ENCODE measurements at regions not wholly inside any gene's neighbourhood (a gene's known extent, or its start where the extent isn't known, plus 50 kb on each side); places are given as distances from the start of the nearest gene placed in this dataset.

GRCh38 chr2:57726294-57726693, 320.3 kb upstream of the VRK2 start:
- H4K91ac ChIP-seq (ENCODE audit: low read depth, low read length), result no peak overlapping the region
- no peaks in the 10 kb centered on the region for H3K9me3 ChIP-seq (ENCODE audit: insufficient read depth, low read depth, low read length)
- no peaks in the 10 kb centered on the region for H3K79me1 ChIP-seq (ENCODE audit: low read length)
- no peak overlapping the region for H2AFZ ChIP-seq (ENCODE audit: insufficient read depth, low read length, poor library complexity)
- no peaks in the 10 kb centered on the region for H3K79me2 ChIP-seq (ENCODE audit: control insufficient read depth, insufficient read depth, low read length, poor library complexity)
- no peak overlapping the region for H4K8ac ChIP-seq (ENCODE audit: low read depth, low read length)
- H3K18ac ChIP-seq (ENCODE audit: low read length), result no peak overlapping the region
- DNase-seq, result no peak
- H3K4me3 ChIP-seq (ENCODE audit: low read depth, low read length), result no peak overlapping the region
- no peak overlapping the region for H3K23ac ChIP-seq (ENCODE audit: low read length)
- no peak overlapping the region for H3K4me2 ChIP-seq (ENCODE audit: low read length)
- no peak overlapping the region for H3K4ac ChIP-seq (ENCODE audit: low read depth, low read length)
- H3K27me3 ChIP-seq (ENCODE audit: insufficient read depth, low read length), result no peaks in the 10 kb centered on the region
- H4K12ac ChIP-seq (ENCODE audit: low read depth, low read length), result no peak overlapping the region
- H2BK120ac ChIP-seq (ENCODE audit: insufficient read depth, low read length, poor library complexity), result no peak overlapping the region
- H3K27ac ChIP-seq (ENCODE audit: low read depth, low read length), result no peak overlapping the region
- no peaks in the 10 kb centered on the region for H3K4me1 ChIP-seq (ENCODE audit: control insufficient read depth in 1 of 2, insufficient read depth in 2 of 2, low read length in 2 of 2)
- H3K14ac ChIP-seq (ENCODE audit: low read length), result no peak overlapping the region
- H3K36me3 ChIP-seq (ENCODE audit: control insufficient read depth in 1 of 2, insufficient read depth in 2 of 2, low read length in 2 of 2), result no peaks in the 10 kb centered on the region
- H2BK5ac ChIP-seq (ENCODE audit: low read depth, low read length, poor library complexity), result no peak overlapping the region
- WGBS (ENCODE audit: extremely low coverage, insufficient coverage, insufficient read length), result no CpG with 5 or more reads among the region's 4 CpGs
- H3K9ac ChIP-seq (ENCODE audit: low read length), result no peak overlapping the region
- H2AK5ac ChIP-seq (ENCODE audit: low read length), result no peak overlapping the region
- no peak overlapping the region for H2BK12ac ChIP-seq (ENCODE audit: low read length)

DNA sequence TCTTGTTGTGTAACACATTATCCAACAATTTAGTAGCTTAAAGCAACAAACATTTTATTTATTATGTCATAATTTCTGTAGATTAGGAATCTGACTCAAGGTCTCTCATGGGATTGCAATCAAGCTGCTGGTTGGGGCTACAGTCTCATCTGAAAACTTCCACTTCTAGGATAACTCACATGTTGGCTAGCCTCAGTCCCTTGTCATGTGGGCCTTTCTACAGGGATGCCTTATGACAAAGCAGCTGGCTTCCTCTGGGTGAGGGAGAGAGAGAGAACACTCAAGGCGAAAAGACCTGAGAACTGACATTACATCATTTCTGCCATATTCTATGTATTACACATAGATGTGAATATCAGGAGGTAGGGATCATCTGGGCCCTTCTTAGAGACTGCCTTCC, 317.9 kb upstream of the VRK2 start:
- Histone ChIP-seq H3K9me3 (ENCODE audit: insufficient read depth, low read depth, low read length) (no peaks in the 10 kb centered on the region), H3K4me2 (ENCODE audit: low read length) (no peak overlapping the region), H3K9ac (ENCODE audit: low read length) (no peak overlapping the region), H2BK120ac (ENCODE audit: insufficient read depth, low read length, poor library complexity) (no peak overlapping the region), H3K14ac (ENCODE audit: low read length) (no peak overlapping the region), H2BK5ac (ENCODE audit: low read depth, low read length, poor library complexity) (no peak overlapping the region), H3K79me2 (ENCODE audit: control insufficient read depth, insufficient read depth, low read length, poor library complexity) (no peaks in the 10 kb centered on the region), H4K91ac (ENCODE audit: low read depth, low read length) (no peak overlapping the region), H4K12ac (ENCODE audit: low read depth, low read length) (no peak overlapping the region), H3K36me3 (ENCODE audit: control insufficient read depth in 1 of 2, insufficient read depth in 2 of 2, low read length in 2 of 2) (no peaks in the 10 kb centered on the region), H3K23ac (ENCODE audit: low read length) (no peak overlapping the region), H4K8ac (ENCODE audit: low read depth, low read length) (no peak overlapping the region), H3K18ac (ENCODE audit: low read length) (no peak overlapping the region), H3K79me1 (ENCODE audit: low read length) (no peaks in the 10 kb centered on the region), H2BK12ac (ENCODE audit: low read length) (no peak overlapping the region), H3K4me1 (ENCODE audit: control insufficient read depth in 1 of 2, insufficient read depth in 2 of 2, low read length in 2 of 2) (no peaks in the 10 kb centered on the region), H3K4me3 (ENCODE audit: low read depth, low read length) (no peak overlapping the region), H3K27me3 (ENCODE audit: insufficient read depth, low read length) (no peaks in the 10 kb centered on the region), H3K27ac (ENCODE audit: low read depth, low read length) (no peak overlapping the region), H2AFZ (ENCODE audit: insufficient read depth, low read length, poor library complexity) (no peak overlapping the region), H3K4ac (ENCODE audit: low read depth, low read length) (no peak overlapping the region), H2AK5ac (ENCODE audit: low read length) (no peak overlapping the region)
- no CpG with 5 or more reads among the region's 1 CpG for WGBS (ENCODE audit: extremely low coverage, insufficient coverage, insufficient read length)
- peak; percentile 67 to 69 for DNase-seq

DNA sequence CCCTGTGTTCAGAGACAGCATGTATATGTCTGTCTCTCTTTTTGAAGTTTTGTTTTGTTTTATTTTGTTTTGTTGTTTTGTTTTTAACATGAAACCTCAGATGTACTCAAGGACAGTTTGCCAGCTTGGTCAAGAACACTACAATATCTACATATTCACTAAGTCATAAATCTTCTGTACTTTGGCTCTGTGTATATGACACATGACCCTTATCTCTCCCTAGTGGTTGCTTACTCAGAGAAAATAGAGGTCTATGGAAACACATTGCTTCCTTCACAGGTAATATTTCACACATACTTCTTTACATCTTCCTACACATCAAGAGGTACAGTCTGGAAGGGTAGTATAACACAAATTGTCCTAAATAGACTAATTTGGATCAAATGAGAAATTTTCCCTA, 312.6 kb upstream of the VRK2 start:
- Histone ChIP-seq H3K9ac (ENCODE audit: low read length) (no peak overlapping the region), H2AK5ac (ENCODE audit: low read length) (no peak overlapping the region), H3K27me3 (ENCODE audit: insufficient read depth, low read length) (no peaks in the 10 kb centered on the region), H2BK12ac (ENCODE audit: low read length) (no peak overlapping the region), H3K79me1 (ENCODE audit: low read length) (no peaks in the 10 kb centered on the region), H2BK120ac (ENCODE audit: insufficient read depth, low read length, poor library complexity) (no peak overlapping the region), H3K27ac (ENCODE audit: low read depth, low read length) (no peak overlapping the region), H3K79me2 (ENCODE audit: control insufficient read depth, insufficient read depth, low read length, poor library complexity) (no peaks in the 10 kb centered on the region), H3K4me1 (ENCODE audit: control insufficient read depth in 1 of 2, insufficient read depth in 2 of 2, low read length in 2 of 2) (no peaks in the 10 kb centered on the region), H4K91ac (ENCODE audit: low read depth, low read length) (no peak overlapping the region), H3K4me3 (ENCODE audit: low read depth, low read length) (no peak overlapping the region), H4K12ac (ENCODE audit: low read depth, low read length) (no peak overlapping the region), H3K9me3 (ENCODE audit: insufficient read depth, low read depth, low read length) (no peaks in the 10 kb centered on the region), H3K4me2 (ENCODE audit: low read length) (no peak overlapping the region), H3K36me3 (ENCODE audit: control insufficient read depth in 1 of 2, insufficient read depth in 2 of 2, low read length in 2 of 2) (no peaks in the 10 kb centered on the region), H3K4ac (ENCODE audit: low read depth, low read length) (no peak overlapping the region), H4K8ac (ENCODE audit: low read depth, low read length) (no peak overlapping the region), H2BK5ac (ENCODE audit: low read depth, low read length, poor library complexity) (no peak overlapping the region), H3K18ac (ENCODE audit: low read length) (no peak overlapping the region), H2AFZ (ENCODE audit: insufficient read depth, low read length, poor library complexity) (no peak overlapping the region), H3K14ac (ENCODE audit: low read length) (no peak overlapping the region), H3K23ac (ENCODE audit: low read length) (no peak overlapping the region)
- no peak for DNase-seq

- Histone ChIP-seq H3K4ac (ENCODE audit: low read depth, low read length) (no peak overlapping the region), H2AFZ (ENCODE audit: insufficient read depth, low read length, poor library complexity) (no peak overlapping the region), H2BK12ac (ENCODE audit: low read length) (no peak overlapping the region), H3K23ac (ENCODE audit: low read length) (no peak overlapping the region), H4K8ac (ENCODE audit: low read depth, low read length) (no peak overlapping the region), H3K14ac (ENCODE audit: low read length) (no peak overlapping the region), H3K27ac (ENCODE audit: low read depth, low read length) (no peak overlapping the region), H2AK5ac (ENCODE audit: low read length) (no peak overlapping the region), H3K27me3 (ENCODE audit: insufficient read depth, low read length) (no peaks in the 10 kb centered on the region), H4K12ac (ENCODE audit: low read depth, low read length) (no peak overlapping the region), H3K4me3 (ENCODE audit: low read depth, low read length) (no peak overlapping the region), H3K4me1 (ENCODE audit: control insufficient read depth in 1 of 2, insufficient read depth in 2 of 2, low read length in 2 of 2) (no peaks in the 10 kb centered on the region), H3K9ac (ENCODE audit: low read length) (no peak overlapping the region), H3K79me1 (ENCODE audit: low read length) (no peaks in the 10 kb centered on the region), H3K9me3 (ENCODE audit: insufficient read depth, low read depth, low read length) (no peaks in the 10 kb centered on the region), H2BK5ac (ENCODE audit: low read depth, low read length, poor library complexity) (no peak overlapping the region), H3K18ac (ENCODE audit: low read length) (no peak overlapping the region), H3K4me2 (ENCODE audit: low read length) (no peak overlapping the region), H2BK120ac (ENCODE audit: insufficient read depth, low read length, poor library complexity) (no peak overlapping the region), H3K36me3 (ENCODE audit: control insufficient read depth in 1 of 2, insufficient read depth in 2 of 2, low read length in 2 of 2) (no peaks in the 10 kb centered on the region), H4K91ac (ENCODE audit: low read depth, low read length) (no peak overlapping the region), H3K79me2 (ENCODE audit: control insufficient read depth, insufficient read depth, low read length, poor library complexity) (no peaks in the 10 kb centered on the region)
- WGBS (ENCODE audit: extremely low coverage, insufficient coverage, insufficient read length), result no CpG with 5 or more reads among the region's 6 CpGs
- no peak for DNase-seq
Observed at GRCh38 chr2:57740891-57741290, 305.7 kb upstream of the VRK2 start.

DNA sequence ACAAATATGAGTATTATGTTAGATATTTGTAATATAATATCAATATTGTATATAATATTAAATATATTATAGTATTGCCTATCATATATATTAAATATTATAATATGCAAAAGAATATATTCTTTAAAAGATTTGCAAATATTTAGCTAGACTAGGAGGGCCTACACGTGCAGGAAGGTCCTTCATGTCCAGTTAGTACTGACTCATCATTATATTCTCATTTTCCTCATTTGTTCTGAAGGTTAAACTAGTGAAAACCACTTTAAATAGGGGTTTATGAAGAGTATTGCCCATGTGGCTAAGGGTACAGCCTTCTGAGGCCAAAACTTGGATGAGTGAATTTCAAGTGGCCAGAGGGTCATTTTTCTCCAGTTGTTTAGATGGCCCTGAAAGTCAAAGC, 293.0 kb upstream of the VRK2 start:
- Histone ChIP-seq H4K8ac (ENCODE audit: low read depth, low read length) (no peak overlapping the region), H3K4ac (ENCODE audit: low read depth, low read length) (no peak overlapping the region), H2BK120ac (ENCODE audit: insufficient read depth, low read length, poor library complexity) (no peak overlapping the region), H3K27ac (ENCODE audit: low read depth, low read length) (no peak overlapping the region), H4K12ac (ENCODE audit: low read depth, low read length) (no peak overlapping the region), H3K27me3 (ENCODE audit: insufficient read depth, low read length) (no peaks in the 10 kb centered on the region), H2AFZ (ENCODE audit: insufficient read depth, low read length, poor library complexity) (no peak overlapping the region), H3K36me3 (ENCODE audit: control insufficient read depth in 1 of 2, insufficient read depth in 2 of 2, low read length in 2 of 2) (no peaks in the 10 kb centered on the region), H3K9ac (ENCODE audit: low read length) (no peak overlapping the region), H2BK5ac (ENCODE audit: low read depth, low read length, poor library complexity) (no peak overlapping the region), H3K79me1 (ENCODE audit: low read length) (no peaks in the 10 kb centered on the region), H3K4me3 (ENCODE audit: low read depth, low read length) (no peak overlapping the region), H4K91ac (ENCODE audit: low read depth, low read length) (no peak overlapping the region), H3K9me3 (ENCODE audit: insufficient read depth, low read depth, low read length) (no peaks in the 10 kb centered on the region), H3K18ac (ENCODE audit: low read length) (no peak overlapping the region), H3K23ac (ENCODE audit: low read length) (no peak overlapping the region), H3K79me2 (ENCODE audit: control insufficient read depth, insufficient read depth, low read length, poor library complexity) (no peaks in the 10 kb centered on the region), H3K4me1 (ENCODE audit: control insufficient read depth in 1 of 2, insufficient read depth in 2 of 2, low read length in 2 of 2) (no peaks in the 10 kb centered on the region), H2AK5ac (ENCODE audit: low read length) (no peak overlapping the region), H3K4me2 (ENCODE audit: low read length) (no peak overlapping the region), H2BK12ac (ENCODE audit: low read length) (no peak overlapping the region), H3K14ac (ENCODE audit: low read length) (no peak overlapping the region)
- no peak for DNase-seq
- WGBS (ENCODE audit: extremely low coverage, insufficient coverage, insufficient read length), result no CpG with 5 or more reads among the region's 1 CpG
